Caco-2 (cell line): ENCODE measurements at regions not wholly inside any gene's neighbourhood (a gene's known extent, or its start where the extent isn't known, plus 50 kb on each side); places are given as distances from the start of the nearest gene placed in this dataset.

ENCODE experiments used
- BruUV-seq: library from RNA; stranded (reverse); fragments of 400-500 nt; replicated peaks from 2 replicates; lab custom pipeline; 2021; lab: Mats Ljungman, UMichigan
- CTCF ChIA-PET: fragments of 300-600 bp; sonication (Branson Sonifier 250); formaldehyde crosslinking; loops from one replicate; lab custom pipeline; 2022; ENCODE audit warnings: antibody characterized with exemption; lab: Charles Lee
- POLR2A ChIA-PET: fragments of 300-600 bp; sonication (Branson Sonifier 250); formaldehyde crosslinking; loops from one replicate; lab custom pipeline; 2022; ENCODE audit warnings: antibody characterized with exemption; lab: Charles Lee
- DNase-seq, 2 experiments: peaks; one replicate each; pipeline versions ENCODE4 v3.0.0 to v3.0.0-alpha.2; 2020 to 2022
- H3K27me3 ChIP-seq: replicated peaks from 2 replicates; pipeline ENCODE4 v1.6.0; 2011; ENCODE audit warnings: low read length; ENCODE audit not compliant: control insufficient read depth, insufficient read depth
- H3K36me3 ChIP-seq: 2 replicates; pipeline ENCODE4 v1.5.1; 2011; ENCODE audit warnings: low read length; ENCODE audit not compliant: control insufficient read depth, insufficient read depth
- H3K4me1 ChIP-seq: fragments of 250-450 bp; sonication (Bioruptor Pico); 2 replicates; pipeline ENCODE4 v1.5.1; 2020; ENCODE audit warnings: mild to moderate bottlenecking
- H3K4me3 ChIP-seq: 2 replicates; pipeline ENCODE4 v1.5.1; 2011; ENCODE audit warnings: low read depth, mild to moderate bottlenecking, control low read depth, low read length
- H3K9me3 ChIP-seq: fragments of 250-450 bp; sonication (Bioruptor Pico); 2 replicates; pipeline ENCODE4 v1.5.1; 2020; ENCODE audit warnings: mild to moderate bottlenecking, moderate library complexity
- H3K27ac Mint-ChIP-seq: one replicate; pipeline ENCODE4 v1.8.0; 2022; ENCODE audit warnings: mixed read lengths; ENCODE audit not compliant: unreplicated experiment
- H3K27me3 Mint-ChIP-seq: one replicate; pipeline ENCODE4 v1.8.0; 2022; ENCODE audit warnings: mixed read lengths; ENCODE audit not compliant: insufficient read depth, unreplicated experiment
- H3K36me3 Mint-ChIP-seq: one replicate; pipeline ENCODE4 v1.8.0; 2022; ENCODE audit warnings: mild to moderate bottlenecking, mixed read lengths; ENCODE audit not compliant: insufficient read depth, unreplicated experiment
- H3K4me1 Mint-ChIP-seq: one replicate; pipeline ENCODE4 v1.8.0; 2022; ENCODE audit warnings: low read depth, mixed read lengths; ENCODE audit not compliant: unreplicated experiment
- H3K4me3 Mint-ChIP-seq: one replicate; pipeline ENCODE4 v1.8.0; 2022; ENCODE audit warnings: mild to moderate bottlenecking, moderate library complexity, mixed read lengths; ENCODE audit not compliant: unreplicated experiment
- H3K9me3 Mint-ChIP-seq: one replicate; pipeline ENCODE4 v1.8.0; 2022; ENCODE audit warnings: mixed read lengths; ENCODE audit not compliant: unreplicated experiment
- CTCF ChIP-seq, 2 experiments: fragments of 200-600 bp in 1 of 2; IDR thresholded peaks; 1 replicate in 1 of 2; 2 replicates in 1 of 2; pipeline versions ENCODE4 v1.5.1 to v1.8.0; 2011 to 2022; ENCODE audit warnings: antibody characterized with exemption in 1 of 2, control low read depth in 1 of 2, inconsistent platforms in 1 of 2, low read depth in 1 of 2, low read length in 1 of 2, mild to moderate bottlenecking in 1 of 2, moderate library complexity in 1 of 2; ENCODE audit not compliant: insufficient read depth in 1 of 2, severe bottlenecking in 1 of 2, unreplicated experiment in 1 of 2
- intact Hi-C: fragments of 100-400 bp; cut with micrococcal nuclease; formaldehyde crosslinking; loops from one replicate; pipeline ENCODE4 v1.10.0; 2022; ENCODE audit not compliant: unreplicated experiment

GRCh38 chr1:82560566-82560965 lies 759.8 kb downstream of the ADGRL2 start:
- POLR2A ChIA-PET: no interaction called here
- intact Hi-C loops: no loop called here
- no peak for TF ChIP-seq CTCF (IDR thresholded peaks at IDR 0.05; ENCODE audit: insufficient read depth in 1 of 2, low read depth in 1 of 2, low read length in 1 of 2, severe bottlenecking in 1 of 2, unreplicated experiment in 1 of 2)
- H3K27me3 Mint-ChIP-seq: no peaks in the 10 kb centered on the region
- no peak overlapping the region for H3K27ac Mint-ChIP-seq
- no peak overlapping the region for H3K4me3 Mint-ChIP-seq
- H3K4me3 ChIP-seq: no peak overlapping the region
- CTCF ChIA-PET: no interaction called here
- no peak for DNase-seq
- H3K27me3 ChIP-seq: no peaks in the 10 kb centered on the region
- no peaks in the 10 kb centered on the region for H3K4me1 ChIP-seq
- no peaks in the 10 kb centered on the region for H3K9me3 ChIP-seq
- H3K36me3 ChIP-seq: no peaks in the 10 kb centered on the region
- H3K4me1 Mint-ChIP-seq: no peaks in the 10 kb centered on the region
- BruUV-seq: no TSS peak
- H3K36me3 Mint-ChIP-seq: no peaks in the 10 kb centered on the region
- H3K9me3 Mint-ChIP-seq: no peaks in the 10 kb centered on the region

GRCh38 chr1:82555501-82555900 lies 754.8 kb downstream of the ADGRL2 start:
- DNase-seq: no peak
- Histone ChIP-seq H3K36me3 (no peaks in the 10 kb centered on the region), H3K4me1 (no peaks in the 10 kb centered on the region), H3K9me3 (no peaks in the 10 kb centered on the region), H3K4me3 (no peak overlapping the region), H3K27me3 (no peaks in the 10 kb centered on the region)
- Mint-ChIP-seq H3K9me3 (no peaks in the 10 kb centered on the region), H3K27ac (no peak overlapping the region), H3K27me3 (no peaks in the 10 kb centered on the region), H3K36me3 (no peaks in the 10 kb centered on the region), H3K4me3 (no peak overlapping the region), H3K4me1 (no peaks in the 10 kb centered on the region)
- intact Hi-C loops: no loop called here
- BruUV-seq: no TSS peak
- no peak for TF ChIP-seq CTCF (IDR thresholded peaks at IDR 0.05; ENCODE audit: insufficient read depth in 1 of 2, low read depth in 1 of 2, low read length in 1 of 2, severe bottlenecking in 1 of 2, unreplicated experiment in 1 of 2)
- CTCF ChIA-PET: no interaction called here
- POLR2A ChIA-PET: no interaction called here

- intact Hi-C loops: no loop called here
- no peaks in the 10 kb centered on the region for H3K36me3 Mint-ChIP-seq
- no peaks in the 10 kb centered on the region for H3K27me3 ChIP-seq
- no peaks in the 10 kb centered on the region for H3K9me3 Mint-ChIP-seq
- ChIA-PET POLR2A (no interaction called here), CTCF (no interaction called here)
- no peaks in the 10 kb centered on the region for H3K4me1 ChIP-seq
- BruUV-seq: no TSS peak
- no peak for TF ChIP-seq CTCF (IDR thresholded peaks at IDR 0.05; ENCODE audit: insufficient read depth in 1 of 2, low read depth in 1 of 2, low read length in 1 of 2, severe bottlenecking in 1 of 2, unreplicated experiment in 1 of 2)
- H3K27me3 Mint-ChIP-seq: no peaks in the 10 kb centered on the region
- H3K4me1 Mint-ChIP-seq: no peaks in the 10 kb centered on the region
- no peaks in the 10 kb centered on the region for H3K36me3 ChIP-seq
- no peak for DNase-seq
- H3K27ac Mint-ChIP-seq: no peak overlapping the region
- H3K9me3 ChIP-seq: no peaks in the 10 kb centered on the region
- no peak overlapping the region for H3K4me3 ChIP-seq
- H3K4me3 Mint-ChIP-seq: no peak overlapping the region
Observed at GRCh38 chr1:82549841-82550240, 749.1 kb downstream of the ADGRL2 start.
